ENCODE measurements at regions not wholly inside any gene's neighbourhood (a gene's known extent, or its start where the extent isn't known, plus 50 kb on each side); places are given as distances from the start of the nearest gene placed in this dataset.

DNA sequence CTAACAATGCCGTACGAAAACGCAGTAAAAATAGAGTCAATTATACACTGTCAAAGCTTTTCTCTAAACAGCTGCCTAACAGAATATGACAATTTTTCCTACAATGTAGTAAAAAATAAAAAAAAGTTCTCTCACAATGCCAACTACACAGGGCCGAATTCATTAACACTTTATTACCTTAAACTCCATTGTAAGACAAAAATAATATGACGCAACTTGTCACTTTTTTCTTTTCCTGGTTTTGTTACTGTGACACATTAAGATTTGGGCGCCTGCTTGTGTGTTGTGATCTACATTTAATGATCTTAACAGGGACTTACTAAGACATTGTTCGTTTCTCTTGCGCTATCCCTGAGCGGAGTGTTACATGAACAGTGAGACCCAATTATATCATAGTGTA lies 204.1 kb downstream of the INSC start:
- TF ChIP-seq REST (IDR thresholded peaks at IDR 0.05; ENCODE audit: insufficient read depth in 1 of 2, low read depth in 2 of 2, low read length in 1 of 2), result no peak
- no peak for TF ChIP-seq CTCF (IDR thresholded peaks at IDR 0.05)

Data from Panc1 (cell line).